DND-41 (cell line): ENCODE measurements at regions not wholly inside any gene's neighbourhood (a gene's known extent, or its start where the extent isn't known, plus 50 kb on each side); places are given as distances from the start of the nearest gene placed in this dataset.

Source experiments
- ATAC-seq: fragments of 200-7000 bp; cut with Tn5 transposase; 3 replicates; pipeline ENCODE4 v1.9.1; 2021; ENCODE audit warnings: low read depth; ENCODE audit not compliant: insufficient read depth
- DNase-seq: peaks from one replicate; pipeline ENCODE4 v3.0.0-alpha.2; 2020
- H2AFZ ChIP-seq: 2 replicates; pipeline ENCODE4 v1.6.0; 2012; ENCODE audit warnings: low read depth, low read length
- H3K27ac ChIP-seq: 2 replicates; pipeline ENCODE4 v1.5.1; 2012; ENCODE audit warnings: low read length, inconsistent platforms
- H3K27me3 ChIP-seq: fragments of 200-600 bp; sonication (generic); 2 replicates; pipeline ENCODE4 v1.6.0; 2012; ENCODE audit warnings: low read length, mild to moderate bottlenecking, inconsistent platforms; ENCODE audit not compliant: insufficient read depth, poor library complexity
- H3K36me3 ChIP-seq: 2 replicates; pipeline ENCODE4 v1.5.1; 2012; ENCODE audit warnings: low read length, inconsistent platforms; ENCODE audit not compliant: insufficient read depth
- H3K4me1 ChIP-seq: 2 replicates; pipeline ENCODE4 v1.5.1; 2012; ENCODE audit warnings: mild to moderate bottlenecking, low read length; ENCODE audit not compliant: insufficient read depth
- H3K4me2 ChIP-seq: 2 replicates; pipeline ENCODE4 v1.6.0; 2012; ENCODE audit warnings: mild to moderate bottlenecking, moderate library complexity, low read length, inconsistent platforms; ENCODE audit not compliant: insufficient read depth
- H3K4me3 ChIP-seq, 2 experiments: fragments of 200-600 bp in 1 of 2; shearing (Covaris generic) in 1 of 2; 2 replicates each; pipeline ENCODE4 v1.5.1; 2012 to 2016; ENCODE audit warnings: inconsistent platforms in 2 of 2, low read length in 2 of 2, mild to moderate bottlenecking in 2 of 2, low read depth in 1 of 2, moderate library complexity in 1 of 2
- H3K79me2 ChIP-seq: 2 replicates; pipeline ENCODE4 v1.6.0; 2012; ENCODE audit warnings: low read length, inconsistent platforms; ENCODE audit not compliant: insufficient read depth
- H3K9ac ChIP-seq: 2 replicates; pipeline ENCODE4 v1.6.0; 2012; ENCODE audit warnings: low read depth, mild to moderate bottlenecking, inconsistent platforms, low read length, moderate library complexity
- H3K9me3 ChIP-seq: 2 replicates; pipeline ENCODE4 v1.5.1; 2012; ENCODE audit warnings: low read length, moderate library complexity, mild to moderate bottlenecking, inconsistent platforms; ENCODE audit not compliant: insufficient read depth, severe bottlenecking
- H4K20me1 ChIP-seq: 2 replicates; pipeline ENCODE4 v1.6.0; 2012; ENCODE audit warnings: low read length; ENCODE audit not compliant: insufficient read depth
- CTCF ChIP-seq: IDR thresholded peaks from 2 replicates; pipeline ENCODE4 v1.5.1; 2012; ENCODE audit warnings: borderline replicate concordance, low read length, moderate library complexity, mild to moderate bottlenecking; ENCODE audit not compliant: poor library complexity, severe bottlenecking; ENCODE audit errors: extremely low read depth
- EZH2 ChIP-seq: IDR thresholded peaks from 3 replicates; pipeline ENCODE4 v1.6.1; 2012; ENCODE audit warnings: borderline replicate concordance, low read depth, mild to moderate bottlenecking, moderate library complexity, low read length, inconsistent platforms; ENCODE audit not compliant: severe bottlenecking

GRCh38 chr4:176939445-176939844 is 146.7 kb upstream of the VEGFC start:
- Histone ChIP-seq H3K4me2 (no peak overlapping the region), H3K4me3 (no peak overlapping the region), H3K27me3 (no peaks in the 10 kb centered on the region), H2AFZ (no peak overlapping the region), H3K27ac (no peak overlapping the region), H3K36me3 (no peaks in the 10 kb centered on the region), H3K4me1 (no peaks in the 10 kb centered on the region), H3K79me2 (no peaks in the 10 kb centered on the region), H3K9ac (no peak overlapping the region), H3K9me3 (no peaks in the 10 kb centered on the region), H4K20me1 (no peaks in the 10 kb centered on the region)
- TF ChIP-seq EZH2: no peak
- no peak for TF ChIP-seq CTCF
- DNase-seq: no peak
- no peak for ATAC-seq

- Histone ChIP-seq H3K4me2 (no peak overlapping the region), H3K9me3 (no peaks in the 10 kb centered on the region), H3K4me3 (no peak overlapping the region), H4K20me1 (peaks cover 4% of the 10 kb centered on the region; the same call in 1 of the 2 replicates), H3K27me3 (no peaks in the 10 kb centered on the region), H3K36me3 (peaks cover 7% of the 10 kb centered on the region; the same call in 1 of the 2 replicates), H2AFZ (no peak overlapping the region), H3K9ac (no peak overlapping the region), H3K27ac (no peak overlapping the region), H3K79me2 (peaks cover 9% of the 10 kb centered on the region; the same call in 1 of the 2 replicates), H3K4me1 (no peaks in the 10 kb centered on the region)
- TF ChIP-seq EZH2 (no peak), CTCF (no peak)
- ATAC-seq (no peak), DNase-seq (no peak)
Measured at GRCh38 chr4:176945334-176945733, 152.6 kb upstream of the VEGFC start.

- DNase-seq (no peak), ATAC-seq (no peak)
- Histone ChIP-seq H3K36me3 (peaks cover 12% of the 10 kb centered on the region; the same call in 1 of the 2 replicates), H3K4me1 (no peaks in the 10 kb centered on the region), H2AFZ (no peak overlapping the region), H3K27me3 (no peaks in the 10 kb centered on the region), H3K4me2 (no peak overlapping the region), H3K27ac (no peak overlapping the region), H3K4me3 (no peak overlapping the region), H3K9ac (no peak overlapping the region), H3K9me3 (no peaks in the 10 kb centered on the region), H4K20me1 (peaks cover 6% of the 10 kb centered on the region; the same call in 1 of the 2 replicates), H3K79me2 (peaks cover 25% of the 10 kb centered on the region)
- TF ChIP-seq CTCF (no peak), EZH2 (no peak)
Measured at GRCh38 chr4:176949029-176949428, 156.3 kb upstream of the VEGFC start.

- H3K4me2 ChIP-seq: no peak overlapping the region
- TF ChIP-seq CTCF (no peak), EZH2 (no peak)
- peaks cover 31% of the 10 kb centered on the region for H3K36me3 ChIP-seq
- H3K9ac ChIP-seq: no peak overlapping the region
- H3K79me2 ChIP-seq: peaks cover 30% of the 10 kb centered on the region
- no peak for ATAC-seq
- H3K27me3 ChIP-seq: no peaks in the 10 kb centered on the region
- no peak overlapping the region for H2AFZ ChIP-seq
- peaks cover 6% of the 10 kb centered on the region; the same call in 1 of the 2 replicates for H4K20me1 ChIP-seq
- no peaks in the 10 kb centered on the region for H3K4me1 ChIP-seq
- H3K27ac ChIP-seq: no peak overlapping the region
- H3K9me3 ChIP-seq: peaks cover 21% of the 10 kb centered on the region
- H3K4me3 ChIP-seq: no peak overlapping the region
- no peak for DNase-seq
Measured at GRCh38 chr4:176953021-176953420, 160.3 kb upstream of the VEGFC start.
